H1 (cell line): ENCODE measurements at regions not wholly inside any gene's neighbourhood (a gene's known extent, or its start where the extent isn't known, plus 50 kb on each side); places are given as distances from the start of the nearest gene placed in this dataset.

Experiments used
- ATF3 ChIP-seq: IDR thresholded peaks from 2 replicates; pipeline ENCODE4 v1.6.1; 2011; ENCODE audit warnings: low read depth, mild to moderate bottlenecking, low read length; ENCODE audit not compliant: insufficient read depth
- CHD2 ChIP-seq: IDR thresholded peaks from 2 replicates; pipeline ENCODE4 v1.6.1; 2012; ENCODE audit warnings: low read length, improper control_type of control experiment
- CHD7 ChIP-seq: fragments of 300-600 bp; sonication (generic); IDR thresholded peaks from 2 replicates; pipeline ENCODE4 v1.7.1; 2012; ENCODE audit warnings: low read length, moderate library complexity, mild to moderate bottlenecking, inconsistent platforms; ENCODE audit not compliant: insufficient replicate concordance
- FOSL1 ChIP-seq: IDR thresholded peaks from 2 replicates; pipeline ENCODE4 v1.6.1; 2011; ENCODE audit warnings: mild to moderate bottlenecking, low read depth, low read length, moderate library complexity; ENCODE audit not compliant: insufficient read depth
- PHF8 ChIP-seq: fragments of 200-600 bp; sonication (generic); conservative IDR thresholded peaks from 2 replicates; pipeline ENCODE4 v1.7.1; 2012; ENCODE audit warnings: low read depth, mild to moderate bottlenecking, inconsistent platforms, low read length, moderate library complexity

- TF ChIP-seq FOSL1 = no peak
- TF ChIP-seq PHF8 = no peak
- TF ChIP-seq CHD2 = no peak
- TF ChIP-seq ATF3 = no peak
- no peak for TF ChIP-seq CHD7
These were observed 54.7 kb upstream of the HAAO start (continued) for GRCh38 chr2:42846932-42847595.
